Astrocyte of the hippocampus (primary cell): ENCODE measurements at regions not wholly inside any gene's neighbourhood (a gene's known extent, or its start where the extent isn't known, plus 50 kb on each side); places are given as distances from the start of the nearest gene placed in this dataset.

Experiments used
- DNase-seq: peaks from one replicate; pipeline ENCODE4 v3.0.0; 2011; ENCODE audit warnings: low read depth, low spot score

DNA sequence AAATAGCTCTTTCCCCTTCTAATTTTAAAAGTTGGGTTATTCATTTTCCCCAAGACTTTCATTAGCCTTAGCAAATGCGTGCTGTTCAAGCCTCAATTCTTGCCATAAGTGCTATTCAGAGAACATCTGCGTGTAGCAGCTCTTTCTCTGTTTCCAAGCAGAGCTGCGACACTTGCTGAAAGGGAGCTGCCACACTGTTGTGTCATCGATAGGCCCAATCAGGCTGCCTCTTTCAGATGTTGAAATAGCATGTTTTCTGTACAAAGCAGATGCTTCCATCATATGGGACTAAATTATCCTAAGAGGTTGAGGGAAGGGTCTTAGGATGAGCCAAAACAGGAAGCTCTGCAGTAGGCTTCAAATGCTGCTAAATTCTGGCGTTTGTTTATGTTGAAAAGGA, 220.9 kb upstream of the CDC14C start:
- no peak for DNase-seq

- no peak for DNase-seq
These were observed 216.2 kb upstream of the CDC14C start for GRCh38 chr7:48708122-48708521.

DNA sequence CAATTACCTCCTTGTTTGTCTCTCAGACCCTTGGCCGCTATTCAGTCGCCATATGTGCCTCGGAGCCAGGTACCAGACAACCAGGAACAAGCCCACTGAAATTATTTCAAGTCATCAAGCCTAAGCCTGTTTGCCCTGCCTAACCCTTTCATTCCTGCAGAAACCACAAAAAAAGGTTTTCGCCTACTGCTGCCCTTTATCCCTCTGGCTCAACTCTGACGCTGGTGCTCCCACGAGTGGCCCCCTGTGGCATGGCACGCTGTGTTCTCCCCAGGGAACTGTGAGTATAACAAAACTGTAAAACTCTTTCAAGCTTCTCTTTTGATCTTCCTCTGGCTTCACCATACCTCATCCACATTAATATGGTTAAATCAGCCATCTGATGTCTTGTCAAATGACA, 215.7 kb upstream of the CDC14C start:
- DNase-seq = peak; percentile 29

DNA sequence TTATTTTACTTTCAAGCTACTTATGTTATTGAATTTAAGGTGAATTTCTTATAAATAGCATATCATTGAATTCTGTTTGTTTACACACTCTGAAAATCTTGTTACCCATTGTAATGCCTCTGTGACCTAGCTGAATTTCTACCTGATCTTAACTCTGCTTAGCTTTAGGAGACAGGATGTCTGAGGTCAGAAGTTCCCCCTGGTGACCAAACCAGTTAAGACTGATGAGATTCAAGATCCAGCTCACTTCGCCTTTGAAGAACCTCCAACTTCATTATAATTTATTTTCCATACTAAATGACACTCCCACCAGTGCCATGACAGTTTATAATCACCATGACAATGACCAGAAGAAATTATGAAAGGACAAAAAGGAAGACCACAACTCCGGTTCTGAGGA, 213.4 kb upstream of the CDC14C start:
- no peak for DNase-seq

- DNase-seq = peak; percentile 23
These were observed 205.5 kb upstream of the CDC14C start for GRCh38 chr7:48718731-48719378.

DNA sequence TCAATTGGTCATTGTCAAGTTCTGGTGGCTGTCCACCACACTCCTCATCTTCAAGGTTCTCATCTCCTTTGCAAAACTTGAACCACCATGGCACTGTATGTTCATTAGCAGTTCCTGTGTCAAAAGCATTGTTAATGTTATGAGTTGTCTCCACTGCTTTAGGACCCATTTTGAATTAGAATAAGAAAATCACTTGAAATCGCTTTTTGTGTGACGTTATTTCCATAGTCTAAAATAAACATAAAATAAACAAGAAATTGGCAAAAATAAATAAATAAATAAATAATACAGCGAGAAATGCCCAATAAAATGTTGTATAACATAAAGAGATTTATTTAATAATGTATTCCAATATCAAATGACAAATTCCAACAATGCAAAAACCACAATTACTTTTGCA, 195.5 kb upstream of the CDC14C start:
- no peak for DNase-seq

DNA sequence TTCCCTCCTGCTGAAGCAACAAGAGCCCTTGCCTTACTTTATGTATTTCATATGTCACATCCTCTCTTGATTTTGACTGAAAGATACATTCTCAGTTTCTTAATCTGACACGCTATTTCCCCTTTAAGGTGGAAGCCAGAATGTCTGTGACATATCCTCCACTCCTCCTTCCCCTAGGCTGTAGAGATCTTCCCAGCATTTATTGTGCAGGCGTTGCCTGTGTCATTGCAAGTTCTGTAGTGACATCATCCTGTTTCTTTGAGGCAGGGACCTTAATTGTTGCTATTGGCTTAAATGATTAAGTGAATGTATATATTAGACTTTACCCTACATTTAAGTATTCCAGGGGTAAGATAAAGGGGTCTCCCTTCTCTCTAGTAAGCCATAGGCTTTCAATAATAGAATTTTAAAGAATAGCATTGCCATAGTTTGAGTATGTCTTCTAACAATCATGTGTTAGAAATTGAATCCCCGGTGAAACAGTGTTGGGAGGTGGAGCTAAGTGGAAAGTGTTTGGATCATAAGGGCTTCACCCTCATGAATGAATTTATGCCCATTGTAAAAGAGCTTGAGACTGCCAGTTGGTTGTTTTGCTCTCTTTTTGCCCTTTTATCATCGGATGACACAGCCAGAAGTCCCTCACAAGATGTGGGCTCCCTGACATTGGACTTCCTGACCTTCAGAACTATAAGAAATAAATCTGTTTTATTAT, 189.5 kb upstream of the CDC14C start:
- no peak for DNase-seq

- no peak for DNase-seq
These were observed 182.8 kb upstream of the CDC14C start for GRCh38 chr7:48741545-48741944.

GRCh38 chr7:48742079-48742798, 182.1 kb upstream of the CDC14C start:
- DNase-seq = peak; percentile 3

DNA sequence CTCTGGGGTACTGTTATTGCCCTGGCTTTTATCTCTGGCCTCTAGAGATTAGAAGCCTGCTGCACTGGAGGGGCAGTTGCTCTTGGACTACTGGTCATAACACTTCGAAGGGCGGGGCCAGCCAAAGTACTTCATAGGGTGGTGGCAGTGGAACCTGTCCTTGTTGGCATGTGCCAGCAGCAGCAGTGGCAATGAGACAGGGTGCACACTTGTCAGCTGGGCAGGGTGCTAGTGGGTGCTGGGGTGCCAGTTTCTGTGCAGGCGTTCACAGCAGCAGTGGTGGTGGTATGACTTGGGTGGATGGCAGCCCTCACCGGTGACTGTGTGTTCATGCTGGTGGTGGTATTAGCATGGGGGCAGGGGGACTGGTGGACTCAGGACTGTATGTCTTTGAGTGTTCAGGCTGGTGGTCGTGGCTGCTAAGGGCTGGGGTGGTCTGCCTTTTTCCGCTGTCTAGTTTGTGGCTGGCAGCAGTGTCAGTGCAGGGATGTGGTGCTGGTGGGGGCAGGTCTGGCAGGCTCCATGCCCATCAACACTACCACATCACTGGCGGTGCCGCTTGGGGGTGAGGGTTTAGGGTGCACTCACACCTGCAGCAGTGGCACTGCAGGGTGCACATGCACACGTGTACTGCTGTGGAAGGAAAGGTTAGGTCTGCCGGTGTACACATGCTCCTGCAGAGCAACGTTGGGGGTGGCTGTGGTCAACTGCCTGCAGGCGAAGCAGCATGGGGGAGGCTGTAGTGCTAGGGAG, 176.1 kb upstream of the CDC14C start:
- DNase-seq = no peak

DNA sequence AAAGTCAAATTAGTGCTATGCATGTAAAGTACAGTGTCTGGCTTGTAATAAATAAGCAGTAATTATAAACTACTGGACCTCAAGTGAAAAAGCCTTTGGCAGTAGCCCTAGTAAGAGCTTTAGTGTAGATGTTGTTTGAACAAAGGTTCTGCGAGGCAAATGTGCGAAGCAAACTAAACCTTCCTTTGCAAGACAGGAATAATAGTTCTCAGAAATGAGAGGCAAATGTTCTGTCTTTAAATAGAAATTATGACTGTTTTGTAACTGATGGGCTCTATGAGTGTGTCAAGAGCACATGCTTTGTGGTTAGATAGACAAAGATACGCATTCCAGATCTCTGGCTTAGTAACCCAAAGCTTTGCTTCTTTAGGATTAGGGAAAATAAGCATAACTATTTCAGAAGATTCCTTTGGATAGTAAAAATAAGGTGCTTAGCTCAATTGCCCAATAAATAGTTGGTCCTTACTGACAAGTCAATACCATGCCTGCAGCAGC, 169.2 kb upstream of the CDC14C start:
- DNase-seq = peak; percentile 35

DNA sequence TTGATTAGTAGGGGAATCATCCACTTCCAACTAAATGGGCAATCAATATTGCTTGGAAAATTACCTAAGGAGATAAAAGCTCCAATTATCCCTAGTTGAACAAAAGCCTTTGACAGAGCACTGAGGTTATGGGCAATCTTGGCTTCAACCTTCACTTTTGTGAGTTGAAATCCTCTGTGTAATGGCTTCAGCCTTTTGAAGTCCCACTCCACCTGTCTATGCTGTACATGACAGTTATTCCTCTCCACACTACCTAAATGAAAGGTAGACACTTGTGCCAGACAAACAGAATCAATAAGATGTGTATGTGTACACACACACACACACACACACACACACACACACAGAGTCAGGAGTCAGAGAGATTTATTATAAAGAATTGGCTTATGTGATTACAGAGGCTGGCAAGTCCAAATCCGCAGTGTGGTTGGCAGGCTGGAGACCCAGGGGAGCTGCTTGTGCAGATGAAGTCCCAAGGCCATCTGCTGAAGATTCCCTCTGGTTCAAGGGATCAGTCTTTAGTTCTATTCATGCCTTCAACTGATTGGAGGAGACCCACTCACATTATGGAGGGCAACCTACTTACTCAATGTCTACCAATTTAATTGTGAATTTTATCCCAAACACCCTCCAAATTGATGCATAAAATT, 164.8 kb upstream of the CDC14C start:
- DNase-seq = no peak

GRCh38 chr7:48760528-48761265, 163.7 kb upstream of the CDC14C start:
- peak; percentile 91 for DNase-seq

DNA sequence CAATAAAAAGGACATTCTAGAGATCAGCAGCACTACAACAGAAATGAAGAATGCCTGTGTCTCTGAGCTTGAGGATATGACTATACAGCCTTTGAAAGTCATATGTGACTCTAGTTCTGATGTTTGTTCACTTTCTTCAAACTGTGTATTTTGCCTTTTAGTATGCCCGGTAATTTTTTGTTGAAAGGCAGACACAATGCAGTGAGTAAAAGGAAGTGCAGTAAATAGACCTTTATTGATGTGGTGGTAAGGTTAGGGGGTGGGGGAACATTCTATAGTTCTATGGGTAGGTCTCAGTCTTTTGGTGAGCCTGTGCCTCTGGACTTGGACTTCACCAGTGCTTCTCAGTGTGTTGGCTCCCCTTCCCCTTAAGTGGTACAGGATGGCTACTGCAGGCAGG, 143.5 kb upstream of the CDC14C start:
- no peak for DNase-seq

- peak; percentile 82 for DNase-seq
These were observed 142.6 kb upstream of the CDC14C start for GRCh38 chr7:48781752-48782151.

GRCh38 chr7:48782511-48782910, 141.8 kb upstream of the CDC14C start:
- DNase-seq = no peak

- DNase-seq = peak; percentile 33
These were observed 137.4 kb upstream of the CDC14C start for GRCh38 chr7:48786951-48787350.

DNA sequence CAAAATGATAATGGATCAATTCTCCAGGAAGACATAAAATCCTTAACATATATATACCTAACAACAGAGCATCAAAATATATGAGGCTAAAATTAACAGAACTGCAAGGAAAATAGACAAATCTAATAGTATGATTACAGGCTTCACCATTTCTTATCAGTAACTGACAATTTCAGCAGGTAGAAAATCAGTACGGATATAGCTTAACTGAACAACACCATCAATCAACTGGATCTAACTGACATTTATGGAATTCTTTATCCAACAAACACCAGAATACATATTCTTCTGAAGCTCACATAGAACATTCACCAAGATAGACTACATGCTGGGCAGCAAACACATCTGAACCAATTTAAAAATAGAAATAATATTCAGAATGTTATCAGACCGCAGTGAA, 121.1 kb upstream of the CDC14C start:
- no peak for DNase-seq

GRCh38 chr7:48806731-48807130, 117.6 kb upstream of the CDC14C start:
- peak; percentile 50 for DNase-seq

GRCh38 chr7:48811071-48811470, 113.3 kb upstream of the CDC14C start:
- DNase-seq = no peak

DNA sequence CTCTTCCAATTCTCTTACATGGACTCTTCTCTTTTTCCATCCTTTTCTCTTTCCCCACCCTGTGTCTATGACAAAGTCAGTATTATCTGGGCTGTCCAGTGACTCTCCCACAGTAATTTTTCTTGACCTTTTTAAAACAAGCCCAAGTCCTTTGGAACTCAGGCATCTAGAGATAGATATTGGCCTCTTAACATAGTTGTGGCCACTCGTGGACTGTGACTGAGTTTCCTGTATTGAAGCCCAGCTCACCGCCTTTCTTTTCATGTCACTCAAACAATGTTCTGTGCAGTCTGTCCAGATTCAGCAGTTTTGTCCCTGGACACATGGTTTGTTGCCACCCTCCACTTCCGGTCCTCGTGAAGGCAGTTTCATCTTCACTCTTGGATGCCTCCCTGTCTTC, 110.9 kb upstream of the CDC14C start:
- no peak for DNase-seq
